Fibroblast of the aortic adventitia (primary cell): ENCODE measurements at regions not wholly inside any gene's neighbourhood (a gene's known extent, or its start where the extent isn't known, plus 50 kb on each side); places are given as distances from the start of the nearest gene placed in this dataset.

Experiments
- DNase-seq: peaks from one replicate; pipeline ENCODE4 v3.0.0-alpha.2; 2010; ENCODE audit warnings: low read depth
- H3K4me3 ChIP-seq: 2 replicates; pipeline ENCODE4 v1.5.1; 2011; ENCODE audit warnings: low read depth, mild to moderate bottlenecking, control low read depth, low read length, moderate library complexity
- TF ChIP-seq, protein P1 (sequence below): IDR thresholded peaks from 2 replicates; pipeline ENCODE4 v1.5.1; 2011; ENCODE audit warnings: mild to moderate bottlenecking, low read length, control low read depth, inconsistent platforms; ENCODE audit not compliant: insufficient read depth

DNA sequence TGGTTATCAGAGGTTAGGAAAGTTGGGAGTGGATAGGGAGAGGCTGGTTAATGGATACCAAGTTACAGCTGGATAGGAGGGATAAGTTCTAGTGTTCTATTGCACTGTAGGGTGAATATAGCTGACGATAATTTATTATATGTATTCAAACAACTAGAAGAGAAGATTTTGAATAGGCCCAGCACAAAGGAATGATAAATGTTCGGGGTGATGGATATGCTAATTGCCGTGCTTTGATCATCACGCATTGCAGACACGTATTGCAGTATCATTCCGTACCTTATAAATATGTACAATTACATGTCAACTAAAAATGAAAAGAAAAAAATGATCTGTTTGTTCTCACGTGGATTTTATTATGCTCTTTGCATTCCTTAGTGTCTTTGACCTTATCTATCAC lies 369.2 kb upstream of the PKDCC start:
- no peak for DNase-seq
- no peak overlapping the region for H3K4me3 ChIP-seq
- TF ChIP-seq, protein P1, sequence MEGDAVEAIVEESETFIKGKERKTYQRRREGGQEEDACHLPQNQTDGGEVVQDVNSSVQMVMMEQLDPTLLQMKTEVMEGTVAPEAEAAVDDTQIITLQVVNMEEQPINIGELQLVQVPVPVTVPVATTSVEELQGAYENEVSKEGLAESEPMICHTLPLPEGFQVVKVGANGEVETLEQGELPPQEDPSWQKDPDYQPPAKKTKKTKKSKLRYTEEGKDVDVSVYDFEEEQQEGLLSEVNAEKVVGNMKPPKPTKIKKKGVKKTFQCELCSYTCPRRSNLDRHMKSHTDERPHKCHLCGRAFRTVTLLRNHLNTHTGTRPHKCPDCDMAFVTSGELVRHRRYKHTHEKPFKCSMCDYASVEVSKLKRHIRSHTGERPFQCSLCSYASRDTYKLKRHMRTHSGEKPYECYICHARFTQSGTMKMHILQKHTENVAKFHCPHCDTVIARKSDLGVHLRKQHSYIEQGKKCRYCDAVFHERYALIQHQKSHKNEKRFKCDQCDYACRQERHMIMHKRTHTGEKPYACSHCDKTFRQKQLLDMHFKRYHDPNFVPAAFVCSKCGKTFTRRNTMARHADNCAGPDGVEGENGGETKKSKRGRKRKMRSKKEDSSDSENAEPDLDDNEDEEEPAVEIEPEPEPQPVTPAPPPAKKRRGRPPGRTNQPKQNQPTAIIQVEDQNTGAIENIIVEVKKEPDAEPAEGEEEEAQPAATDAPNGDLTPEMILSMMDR, result no peak

DNA sequence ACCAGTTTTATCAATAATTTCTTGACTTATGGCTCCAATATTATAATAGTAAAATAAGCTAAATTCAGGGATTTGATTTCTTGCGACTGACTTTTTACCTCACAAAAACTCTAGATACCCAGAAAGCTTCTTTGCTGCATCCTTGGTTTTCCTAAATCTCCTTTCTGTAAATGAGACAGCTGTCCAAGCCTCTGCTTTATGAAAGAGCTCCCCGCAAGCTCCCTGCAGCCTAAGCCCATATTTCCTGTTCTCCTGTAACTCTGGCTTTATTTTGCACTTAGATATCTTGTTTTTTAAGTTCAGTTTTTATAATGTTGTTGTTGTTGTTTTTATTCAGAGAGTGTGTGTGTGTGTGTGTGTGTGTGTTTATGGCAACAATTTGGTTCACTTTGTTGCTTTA lies 361.7 kb upstream of the PKDCC start:
- H3K4me3 ChIP-seq, result no peak overlapping the region
- DNase-seq, result no peak
- TF ChIP-seq, protein P1, result no peak

DNA sequence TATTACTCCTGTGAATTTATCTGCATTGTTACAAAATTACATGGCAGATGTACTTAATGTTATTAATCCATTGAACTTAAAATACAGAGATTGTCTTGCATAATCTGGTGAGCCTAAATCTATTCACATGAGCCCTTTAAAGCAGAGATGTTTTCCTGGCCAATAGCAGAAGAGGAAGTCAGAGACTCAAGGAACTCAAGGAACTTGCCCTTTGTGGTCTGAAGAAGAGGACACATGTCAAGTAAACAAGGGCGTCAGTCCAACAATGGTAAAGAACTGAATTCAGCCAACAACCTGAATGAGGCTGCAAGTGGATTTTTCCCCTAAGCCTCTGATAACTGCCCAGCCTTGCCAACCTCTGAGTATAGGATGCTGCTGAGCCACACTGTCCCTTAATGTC lies 356.3 kb upstream of the PKDCC start:
- H3K4me3 ChIP-seq, result no peak overlapping the region
- no peak for DNase-seq
- TF ChIP-seq, protein P1, result no peak

DNA sequence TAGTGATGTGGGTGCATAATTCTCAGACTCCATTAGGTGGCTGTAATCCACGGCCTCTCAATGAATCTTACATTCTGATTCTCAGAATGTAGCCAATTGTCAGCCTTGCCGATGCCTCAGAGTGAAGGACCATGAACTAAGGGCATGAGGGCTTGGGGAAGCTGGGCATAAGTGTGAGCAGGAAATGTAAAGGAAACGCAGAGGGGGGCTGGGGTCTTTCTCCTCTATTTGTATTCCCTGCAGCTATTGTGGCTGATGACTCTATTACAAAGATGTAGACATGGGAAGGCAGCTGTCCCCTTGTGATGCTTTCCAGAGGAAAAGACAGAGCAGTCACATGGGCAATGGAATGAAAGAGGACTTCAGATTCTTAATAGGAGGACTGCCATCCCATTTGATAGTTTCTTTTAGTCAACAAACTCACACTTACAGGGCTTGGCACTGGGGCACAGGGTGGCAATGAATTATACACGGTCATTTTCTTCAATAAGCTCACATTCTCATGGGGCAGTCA lies 353.2 kb upstream of the PKDCC start:
- H3K4me3 ChIP-seq, result no peak overlapping the region
- no peak for DNase-seq
- TF ChIP-seq, protein P1, result no peak

DNA sequence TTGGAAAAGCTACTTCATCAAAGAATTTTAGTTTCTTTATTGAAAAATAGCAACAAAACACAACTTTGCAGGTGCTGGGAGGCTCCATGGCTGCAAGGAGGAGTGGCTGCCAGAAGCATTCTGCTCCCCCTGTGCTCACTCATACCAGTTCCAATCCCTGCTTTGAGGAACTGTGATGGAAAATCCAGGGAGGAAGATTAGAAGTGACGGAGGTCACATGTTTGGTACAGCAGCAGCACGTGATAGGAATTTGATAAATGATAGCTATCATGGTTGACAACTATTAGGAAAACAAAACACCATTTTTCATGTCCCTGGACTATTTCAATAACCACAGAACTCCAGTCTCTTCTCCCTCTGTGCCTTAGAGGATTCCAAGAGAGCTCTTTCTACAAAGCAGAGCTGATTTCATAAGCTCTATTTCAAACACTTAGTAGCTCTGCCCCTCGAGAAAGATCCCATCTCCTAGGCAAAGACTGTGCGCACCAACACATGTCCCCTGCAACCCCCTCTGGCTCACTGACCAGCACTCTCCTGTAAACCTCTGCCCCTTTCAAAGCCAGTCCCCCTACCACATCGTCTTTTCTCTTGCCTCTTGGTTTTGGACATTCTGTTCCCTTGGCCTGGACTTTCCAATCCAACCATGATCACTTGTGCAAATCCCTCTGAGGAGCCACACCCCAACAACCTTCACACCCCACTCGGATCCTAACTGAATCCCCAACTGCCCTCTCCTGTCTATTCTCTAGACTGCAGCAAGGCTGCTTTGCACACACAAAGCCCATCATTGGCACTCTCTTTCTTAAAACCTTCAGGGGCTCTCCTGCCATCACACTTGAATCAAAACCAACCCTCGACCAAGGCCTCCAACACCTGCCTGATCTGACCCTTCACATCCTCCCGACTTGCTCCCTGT lies 352.4 kb upstream of the PKDCC start:
- DNase-seq, result no peak
- no peak overlapping the region for H3K4me3 ChIP-seq
- TF ChIP-seq, protein P1, result no peak

DNA sequence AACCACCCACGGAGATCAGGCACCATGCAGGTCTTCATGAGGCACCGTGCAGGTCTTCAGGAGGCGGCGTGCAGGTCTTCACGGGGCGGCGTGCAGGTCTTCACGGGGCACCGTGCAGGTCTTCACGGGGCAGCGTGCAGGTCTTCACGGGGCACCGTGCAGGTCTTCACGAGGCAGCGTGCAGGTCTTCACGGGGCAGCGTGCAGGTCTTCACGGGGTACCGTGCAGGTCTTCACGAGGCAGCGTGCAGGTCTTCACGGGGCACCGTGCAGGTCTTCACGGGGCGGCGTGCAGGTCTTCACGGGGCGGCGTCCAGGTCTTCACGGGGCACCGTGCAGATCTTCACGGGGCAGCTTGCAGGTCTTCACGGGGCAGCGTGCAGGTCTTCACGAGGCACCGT lies 350.4 kb upstream of the PKDCC start:
- H3K4me3 ChIP-seq, result no peak overlapping the region
- no peak for DNase-seq
- TF ChIP-seq, protein P1, result no peak
